ENCODE measurements at regions not wholly inside any gene's neighbourhood (a gene's known extent, or its start where the extent isn't known, plus 50 kb on each side); places are given as distances from the start of the nearest gene placed in this dataset.

GRCh38 chr11:70525466-70525865 lies 127.1 kb downstream of the CTTN start:
- Histone ChIP-seq H3K4me3 (ENCODE audit: low read depth in 1 of 3, low read length in 3 of 3) (no peak overlapping the region), H3K4me1 (ENCODE audit: control insufficient read depth in 4 of 4, insufficient read depth in 4 of 4, low read length in 3 of 4) (no peaks in the 10 kb centered on the region), H3K36me3 (ENCODE audit: control insufficient read depth in 4 of 4, insufficient read depth in 3 of 4, low read depth in 1 of 4, low read length in 3 of 4) (no peaks in the 10 kb centered on the region), H3K27ac (ENCODE audit: low read depth in 1 of 2, low read length in 2 of 2) (no peak overlapping the region), H3K9me3 (ENCODE audit: control insufficient read depth in 4 of 4, low read length in 3 of 4) (no peaks in the 10 kb centered on the region), H3K9ac (ENCODE audit: low read depth in 1 of 2, low read length in 2 of 2) (no peak overlapping the region), H3K27me3 (ENCODE audit: control insufficient read depth in 4 of 4, insufficient read depth in 4 of 4, low read length in 3 of 4) (no peaks in the 10 kb centered on the region)
- DNase-seq (ENCODE audit: low spot score) = no peak
- TF ChIP-seq HNF4G (IDR thresholded peaks at IDR 0.05) = no peak
- WGBS = 92% methylated on average over 7 of the region's 7 CpGs

- WGBS = 91% methylated on average over 24 of the region's 24 CpGs
- no peak overlapping the region for H3K4me3 ChIP-seq (ENCODE audit: low read depth in 1 of 3, low read length in 3 of 3)
- no peaks in the 10 kb centered on the region for H3K36me3 ChIP-seq (ENCODE audit: control insufficient read depth in 4 of 4, insufficient read depth in 3 of 4, low read depth in 1 of 4, low read length in 3 of 4)
- no peaks in the 10 kb centered on the region for H3K27me3 ChIP-seq (ENCODE audit: control insufficient read depth in 4 of 4, insufficient read depth in 4 of 4, low read length in 3 of 4)
- no peaks in the 10 kb centered on the region for H3K4me1 ChIP-seq (ENCODE audit: control insufficient read depth in 4 of 4, insufficient read depth in 4 of 4, low read length in 3 of 4)
- no peak overlapping the region for H3K9ac ChIP-seq (ENCODE audit: low read depth in 1 of 2, low read length in 2 of 2)
- TF ChIP-seq MAX (IDR thresholded peaks at IDR 0.05) (no peak), ZBTB33 (IDR thresholded peaks at IDR 0.05) (no peak), RXRA (IDR thresholded peaks at IDR 0.05) (no peak), NR2F2 (IDR thresholded peaks at IDR 0.05) (no peak), REST (IDR thresholded peaks at IDR 0.05) (no peak), RAD21 (IDR thresholded peaks at IDR 0.05) (no peak), JUND (IDR thresholded peaks at IDR 0.05) (no peak), HNF4G (IDR thresholded peaks at IDR 0.05) (no peak), SP1 (IDR thresholded peaks at IDR 0.05) (no peak), ATF3 (IDR thresholded peaks at IDR 0.05) (no peak), TAF1 (conservative IDR thresholded peaks at IDR 0.05) (no peak), YY1 (IDR thresholded peaks at IDR 0.05) (no peak), HNF4A (conservative IDR thresholded peaks at IDR 0.05) (no peak), FOXA2 (IDR thresholded peaks at IDR 0.05) (no peak), EGR1 (IDR thresholded peaks at IDR 0.05; ENCODE audit: low read depth in 2 of 2) (no peak), FOXA1 (IDR thresholded peaks at IDR 0.05) (no peak), GABPA (IDR thresholded peaks at IDR 0.05 in 1 of 2, conservative IDR thresholded peaks at IDR 0.05 in 1 of 2) (no peak)
- no peak overlapping the region for H3K27ac ChIP-seq (ENCODE audit: low read depth in 1 of 2, low read length in 2 of 2)
- no peak for DNase-seq (ENCODE audit: low spot score)
- H3K9me3 ChIP-seq (ENCODE audit: control insufficient read depth in 4 of 4, low read length in 3 of 4) = no peaks in the 10 kb centered on the region
These were observed 128.1 kb downstream of the CTTN start for GRCh38 chr11:70526116-70527045.

All from liver (tissue), 7 donors.